Bronchial epithelial cell (primary cell): ENCODE measurements at regions not wholly inside any gene's neighbourhood (a gene's known extent, or its start where the extent isn't known, plus 50 kb on each side); places are given as distances from the start of the nearest gene placed in this dataset.

Source experiments
- DNase-seq: peaks from one replicate; pipeline ENCODE4 v3.0.0-alpha.2; 2010; ENCODE audit warnings: low read depth
- FAIRE-seq: peaks from 2 replicates; lab custom pipeline; 2011; peaks lifted over from hg19 to GRCh38; lab: Jason Lieb, UNC
- H3K27me3 ChIP-seq: 2 replicates; pipeline ENCODE4 v1.5.1; 2011; ENCODE audit warnings: low read length; ENCODE audit not compliant: control insufficient read depth, insufficient read depth
- H3K36me3 ChIP-seq: 2 replicates; pipeline ENCODE4 v1.5.1; 2011; ENCODE audit warnings: low read length; ENCODE audit not compliant: control insufficient read depth, insufficient read depth
- H3K4me3 ChIP-seq: 2 replicates; pipeline ENCODE4 v1.5.1; 2011; ENCODE audit warnings: mild to moderate bottlenecking, low read depth, low read length, control low read depth
- TF ChIP-seq, protein P1 (sequence below): IDR thresholded peaks from 2 replicates; pipeline ENCODE4 v1.5.1; 2011; ENCODE audit warnings: mild to moderate bottlenecking, moderate library complexity, low read length, control low read depth, inconsistent platforms; ENCODE audit not compliant: insufficient read depth, severe bottlenecking

- DNase-seq (no peak), FAIRE-seq (no peak)
- Histone ChIP-seq H3K4me3 (no peak overlapping the region), H3K27me3 (no peaks in the 10 kb centered on the region), H3K36me3 (no peaks in the 10 kb centered on the region)
- TF ChIP-seq, protein P1, sequence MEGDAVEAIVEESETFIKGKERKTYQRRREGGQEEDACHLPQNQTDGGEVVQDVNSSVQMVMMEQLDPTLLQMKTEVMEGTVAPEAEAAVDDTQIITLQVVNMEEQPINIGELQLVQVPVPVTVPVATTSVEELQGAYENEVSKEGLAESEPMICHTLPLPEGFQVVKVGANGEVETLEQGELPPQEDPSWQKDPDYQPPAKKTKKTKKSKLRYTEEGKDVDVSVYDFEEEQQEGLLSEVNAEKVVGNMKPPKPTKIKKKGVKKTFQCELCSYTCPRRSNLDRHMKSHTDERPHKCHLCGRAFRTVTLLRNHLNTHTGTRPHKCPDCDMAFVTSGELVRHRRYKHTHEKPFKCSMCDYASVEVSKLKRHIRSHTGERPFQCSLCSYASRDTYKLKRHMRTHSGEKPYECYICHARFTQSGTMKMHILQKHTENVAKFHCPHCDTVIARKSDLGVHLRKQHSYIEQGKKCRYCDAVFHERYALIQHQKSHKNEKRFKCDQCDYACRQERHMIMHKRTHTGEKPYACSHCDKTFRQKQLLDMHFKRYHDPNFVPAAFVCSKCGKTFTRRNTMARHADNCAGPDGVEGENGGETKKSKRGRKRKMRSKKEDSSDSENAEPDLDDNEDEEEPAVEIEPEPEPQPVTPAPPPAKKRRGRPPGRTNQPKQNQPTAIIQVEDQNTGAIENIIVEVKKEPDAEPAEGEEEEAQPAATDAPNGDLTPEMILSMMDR: no peak
Observed at GRCh38 chr2:226153553-226153952, 646.1 kb downstream of the IRS1 start.

DNA sequence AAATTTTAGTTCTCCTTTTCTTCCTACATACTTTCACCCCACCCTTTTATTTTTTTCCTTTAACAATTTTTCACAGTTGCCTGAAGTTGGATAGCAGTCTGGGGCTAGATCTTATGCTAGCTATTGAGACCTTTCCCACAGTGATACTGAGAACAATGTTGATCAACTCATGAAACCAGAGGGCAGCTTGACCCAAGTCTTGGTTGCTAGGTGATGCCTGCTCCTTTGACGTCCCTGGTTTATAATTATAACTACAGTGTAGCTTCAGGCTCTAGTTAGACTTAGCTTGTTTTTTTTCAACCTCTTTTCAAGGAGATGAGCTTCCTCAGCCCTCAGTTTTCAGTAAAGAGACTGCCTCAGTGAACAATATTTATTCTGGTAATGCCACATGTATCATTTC is 648.5 kb downstream of the IRS1 start:
- TF ChIP-seq, protein P1: no peak
- H3K27me3 ChIP-seq: no peaks in the 10 kb centered on the region
- H3K4me3 ChIP-seq: no peak overlapping the region
- no peak for FAIRE-seq
- no peak for DNase-seq
- H3K36me3 ChIP-seq: no peaks in the 10 kb centered on the region

DNA sequence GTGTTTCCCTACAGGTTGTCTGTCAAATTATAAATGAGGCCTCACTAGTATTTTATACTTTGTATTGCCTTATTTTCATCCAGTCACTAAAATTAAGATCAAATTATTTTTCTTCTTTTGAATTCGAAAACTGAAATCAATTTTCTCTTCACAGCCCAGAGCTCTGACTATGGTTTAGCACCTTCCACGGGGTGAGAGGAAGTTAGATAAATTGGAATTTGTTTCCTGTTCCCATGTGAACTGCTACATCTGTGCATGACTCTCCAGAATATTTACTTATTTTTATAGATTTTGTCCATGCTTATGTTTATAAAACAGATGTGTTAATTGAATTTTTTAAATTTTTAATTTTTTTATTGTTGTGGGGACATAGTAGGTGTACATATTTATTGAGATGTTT is 656.5 kb downstream of the IRS1 start:
- DNase-seq (no peak), FAIRE-seq (no peak)
- Histone ChIP-seq H3K4me3 (no peak overlapping the region), H3K36me3 (no peaks in the 10 kb centered on the region), H3K27me3 (no peaks in the 10 kb centered on the region)
- TF ChIP-seq, protein P1: no peak

DNA sequence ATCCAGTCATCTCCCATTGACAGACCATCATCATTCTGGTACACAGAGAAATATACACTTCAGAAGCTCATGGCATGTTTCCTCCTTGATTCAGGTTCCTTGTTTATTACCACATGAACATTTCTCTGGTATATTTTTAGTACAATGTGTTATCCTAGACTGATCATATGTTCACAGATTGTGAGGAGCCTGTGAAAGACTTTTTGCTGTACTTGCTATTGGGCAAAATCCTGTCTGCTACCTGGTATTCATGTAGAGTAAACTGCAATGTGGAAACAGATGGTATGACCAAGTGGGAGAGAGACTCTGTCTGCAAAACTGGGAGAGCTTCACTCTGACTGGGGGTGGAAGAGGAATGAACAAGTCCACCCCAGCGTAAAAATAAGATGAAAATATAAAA is 657.2 kb downstream of the IRS1 start:
- no peaks in the 10 kb centered on the region for H3K36me3 ChIP-seq
- no peak for DNase-seq
- no peak overlapping the region for H3K4me3 ChIP-seq
- TF ChIP-seq, protein P1: no peak
- H3K27me3 ChIP-seq: no peaks in the 10 kb centered on the region
- no peak for FAIRE-seq

- TF ChIP-seq, protein P1: no peak
- no peaks in the 10 kb centered on the region for H3K36me3 ChIP-seq
- no peaks in the 10 kb centered on the region for H3K27me3 ChIP-seq
- DNase-seq: no peak
- FAIRE-seq: no peak
- H3K4me3 ChIP-seq: no peak overlapping the region
Observed at GRCh38 chr2:226140594-226140993, 659.0 kb downstream of the IRS1 start.

- FAIRE-seq: no peak
- DNase-seq: no peak
- Histone ChIP-seq H3K4me3 (no peak overlapping the region), H3K27me3 (no peaks in the 10 kb centered on the region), H3K36me3 (no peaks in the 10 kb centered on the region)
- TF ChIP-seq, protein P1: no peak
Observed at GRCh38 chr2:226139759-226140158, 659.9 kb downstream of the IRS1 start.
